ENCODE measurements at regions not wholly inside any gene's neighbourhood (a gene's known extent, or its start where the extent isn't known, plus 50 kb on each side); places are given as distances from the start of the nearest gene placed in this dataset.

GRCh38 chr9:117494401-117495090, 79.7 kb upstream of the ASTN2 start:
- Mint-ChIP-seq H3K4me1 (ENCODE audit: low read depth) (peaks cover 20% of the 10 kb centered on the region), H3K9me3 (peaks cover 16% of the 10 kb centered on the region), H3K27ac (no peak overlapping the region), H3K36me3 (ENCODE audit: low read depth) (peaks cover 3% of the 10 kb centered on the region), H3K27me3 (ENCODE audit: low read depth) (peaks cover 4% of the 10 kb centered on the region), H3K4me3 (ENCODE audit: low read depth) (no peak overlapping the region)
- intact Hi-C loops (cut with micrococcal nuclease), result no loop called here
- no peak for DNase-seq (ENCODE audit: low spot score)

GRCh38 chr9:117492476-117492875, 77.6 kb upstream of the ASTN2 start:
- no peak overlapping the region for H3K27ac Mint-ChIP-seq
- intact Hi-C loops (cut with micrococcal nuclease), result no loop called here

GRCh38 chr9:117491491-117491890, 76.6 kb upstream of the ASTN2 start:
- DNase-seq (ENCODE audit: low spot score), result no peak
- H3K4me1 Mint-ChIP-seq (ENCODE audit: low read depth), result peaks cover 16% of the 10 kb centered on the region
- peaks cover 9% of the 10 kb centered on the region for H3K9me3 Mint-ChIP-seq
- peaks cover under 1% of the 10 kb centered on the region for H3K36me3 Mint-ChIP-seq (ENCODE audit: low read depth)
- intact Hi-C loops (cut with micrococcal nuclease), result no loop called here
- no peak overlapping the region for H3K4me3 Mint-ChIP-seq (ENCODE audit: low read depth)
- H3K27ac Mint-ChIP-seq, result no peak overlapping the region
- H3K27me3 Mint-ChIP-seq (ENCODE audit: low read depth), result peaks cover 7% of the 10 kb centered on the region

More at GRCh38 chr9:117492476-117492875, 77.6 kb upstream of the ASTN2 start:
- H3K4me3 Mint-ChIP-seq (ENCODE audit: low read depth), result no peak overlapping the region
- H3K27me3 Mint-ChIP-seq (ENCODE audit: low read depth), result peaks cover 7% of the 10 kb centered on the region
- DNase-seq (ENCODE audit: low spot score), result no peak
- peaks cover 22% of the 10 kb centered on the region for H3K4me1 Mint-ChIP-seq (ENCODE audit: low read depth)
- peaks cover 16% of the 10 kb centered on the region for H3K9me3 Mint-ChIP-seq
- H3K36me3 Mint-ChIP-seq (ENCODE audit: low read depth), result peaks cover 3% of the 10 kb centered on the region

DNA sequence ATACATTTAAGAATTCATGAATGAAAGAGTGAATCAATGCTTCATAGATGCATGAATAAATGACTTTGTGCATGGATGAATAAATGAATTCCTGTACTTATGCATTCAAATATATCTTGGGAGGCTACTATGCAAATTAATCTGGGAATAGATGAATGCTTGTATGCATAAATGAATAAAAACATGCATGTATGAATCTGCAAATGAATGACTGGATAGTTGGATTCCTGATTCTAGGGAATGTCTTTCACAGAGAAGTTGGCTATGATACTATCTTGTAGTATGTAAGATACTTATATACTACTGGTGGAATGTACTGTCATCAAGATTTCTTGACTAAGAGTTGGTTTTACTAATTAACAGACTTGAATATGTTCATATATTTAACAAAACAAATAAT, 75.3 kb upstream of the ASTN2 start:
- no peak for DNase-seq (ENCODE audit: low spot score)
- Mint-ChIP-seq H3K36me3 (ENCODE audit: low read depth) (no peaks in the 10 kb centered on the region), H3K9me3 (no peaks in the 10 kb centered on the region), H3K4me3 (ENCODE audit: low read depth) (no peak overlapping the region), H3K4me1 (ENCODE audit: low read depth) (peaks cover 5% of the 10 kb centered on the region), H3K27ac (no peak overlapping the region), H3K27me3 (ENCODE audit: low read depth) (peaks cover 7% of the 10 kb centered on the region)
- intact Hi-C loops (cut with micrococcal nuclease), result no loop called here

- DNase-seq (ENCODE audit: low spot score), result no peak
- Mint-ChIP-seq H3K27ac (no peak overlapping the region), H3K4me1 (ENCODE audit: low read depth) (peaks cover 4% of the 10 kb centered on the region), H3K36me3 (ENCODE audit: low read depth) (no peaks in the 10 kb centered on the region), H3K9me3 (no peaks in the 10 kb centered on the region), H3K27me3 (ENCODE audit: low read depth) (peaks cover 7% of the 10 kb centered on the region), H3K4me3 (ENCODE audit: low read depth) (no peak overlapping the region)
- intact Hi-C loops (cut with micrococcal nuclease), result no loop called here
Observed at GRCh38 chr9:117488659-117489058, 73.8 kb upstream of the ASTN2 start.

DNA sequence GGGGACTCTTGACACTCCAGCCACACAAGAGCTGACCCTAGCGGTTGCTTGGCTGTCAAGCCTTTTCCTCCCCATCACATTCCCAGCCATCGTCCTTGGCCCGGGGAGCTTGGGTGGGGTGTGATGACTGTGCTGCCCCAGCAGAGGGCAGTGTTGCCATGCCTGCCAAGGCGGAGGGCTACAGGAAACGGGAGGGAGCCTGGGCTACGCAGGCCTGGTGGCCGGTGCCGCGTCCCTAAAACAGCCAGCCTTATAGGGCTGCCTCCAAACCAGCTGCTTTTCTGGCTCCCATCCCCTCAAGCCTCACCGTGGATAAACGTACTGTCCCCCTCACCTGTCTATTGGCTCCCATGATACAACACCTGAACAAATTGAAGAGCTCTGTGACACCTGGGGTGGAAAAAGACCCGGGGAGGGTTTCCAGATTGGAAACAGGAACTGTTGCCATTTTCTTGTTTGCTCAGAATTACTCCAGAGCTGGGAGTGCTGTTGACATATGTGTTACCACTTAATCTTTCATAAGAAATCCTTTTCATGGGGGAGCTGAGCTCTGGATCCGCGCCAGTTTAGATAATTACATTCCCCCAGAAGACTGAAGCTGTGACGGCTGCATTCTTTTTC, 72.8 kb upstream of the ASTN2 start:
- Mint-ChIP-seq H3K36me3 (ENCODE audit: low read depth) (no peaks in the 10 kb centered on the region), H3K4me3 (ENCODE audit: low read depth) (no peak overlapping the region), H3K4me1 (ENCODE audit: low read depth) (peaks cover 4% of the 10 kb centered on the region), H3K27me3 (ENCODE audit: low read depth) (peaks cover 7% of the 10 kb centered on the region), H3K9me3 (no peaks in the 10 kb centered on the region), H3K27ac (no peak overlapping the region)
- peak; percentile 46 for DNase-seq (ENCODE audit: low spot score)
- intact Hi-C loops (cut with micrococcal nuclease), result loop anchor here (1.0 kb wide), 1 partner anchor 69 kb away; no protein-coding TSS in a partner anchor

DNA sequence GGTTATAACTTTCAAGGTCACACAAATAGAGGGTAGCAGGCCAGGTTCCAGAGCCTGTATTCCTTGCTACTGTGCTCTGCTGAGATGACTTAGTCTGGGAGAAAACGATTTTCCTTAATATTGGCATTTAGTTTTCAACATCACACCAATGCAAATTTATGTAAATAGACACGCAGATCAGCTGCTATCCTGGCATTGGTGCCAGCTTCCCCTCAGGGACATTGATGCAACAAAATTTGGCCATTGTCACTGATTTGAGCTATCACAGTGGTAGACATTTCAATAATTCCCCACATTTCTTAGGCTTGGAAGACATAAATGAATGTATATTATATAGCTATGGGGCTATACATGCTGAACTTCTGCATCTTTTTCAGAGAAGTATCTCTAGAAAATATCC, 71.6 kb upstream of the ASTN2 start:
- no peak for DNase-seq (ENCODE audit: low spot score)
- Mint-ChIP-seq H3K27ac (no peak overlapping the region), H3K27me3 (ENCODE audit: low read depth) (peaks cover 7% of the 10 kb centered on the region), H3K36me3 (ENCODE audit: low read depth) (no peaks in the 10 kb centered on the region), H3K9me3 (no peaks in the 10 kb centered on the region), H3K4me3 (ENCODE audit: low read depth) (no peak overlapping the region), H3K4me1 (ENCODE audit: low read depth) (peaks cover 4% of the 10 kb centered on the region)
- intact Hi-C loops (cut with micrococcal nuclease), result no loop called here

DNA sequence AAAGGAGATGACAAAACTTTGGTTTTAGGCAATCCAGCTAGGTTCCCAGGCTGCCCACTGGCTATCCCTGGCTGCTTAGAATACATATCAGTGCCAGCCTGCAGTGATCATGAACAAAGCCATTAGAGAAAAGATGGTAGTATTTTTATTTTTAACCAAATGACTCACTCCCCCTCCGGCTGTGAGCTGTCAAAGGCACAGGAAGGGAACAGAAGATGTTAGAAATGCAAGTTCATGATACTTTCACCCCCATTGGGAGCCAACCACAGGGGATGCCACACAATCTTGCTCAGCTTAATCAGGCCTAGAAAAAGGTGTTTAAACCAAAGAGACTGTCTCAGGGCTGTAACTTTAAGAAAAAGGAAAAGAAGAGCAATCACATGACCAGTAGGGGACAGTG, 70.3 kb upstream of the ASTN2 start:
- Mint-ChIP-seq H3K9me3 (no peaks in the 10 kb centered on the region), H3K36me3 (ENCODE audit: low read depth) (no peaks in the 10 kb centered on the region), H3K4me3 (ENCODE audit: low read depth) (no peak overlapping the region), H3K27me3 (ENCODE audit: low read depth) (peaks cover 7% of the 10 kb centered on the region), H3K4me1 (ENCODE audit: low read depth) (peaks cover 4% of the 10 kb centered on the region), H3K27ac (no peak overlapping the region)
- DNase-seq (ENCODE audit: low spot score), result no peak
- intact Hi-C loops (cut with micrococcal nuclease), result no loop called here

DNA sequence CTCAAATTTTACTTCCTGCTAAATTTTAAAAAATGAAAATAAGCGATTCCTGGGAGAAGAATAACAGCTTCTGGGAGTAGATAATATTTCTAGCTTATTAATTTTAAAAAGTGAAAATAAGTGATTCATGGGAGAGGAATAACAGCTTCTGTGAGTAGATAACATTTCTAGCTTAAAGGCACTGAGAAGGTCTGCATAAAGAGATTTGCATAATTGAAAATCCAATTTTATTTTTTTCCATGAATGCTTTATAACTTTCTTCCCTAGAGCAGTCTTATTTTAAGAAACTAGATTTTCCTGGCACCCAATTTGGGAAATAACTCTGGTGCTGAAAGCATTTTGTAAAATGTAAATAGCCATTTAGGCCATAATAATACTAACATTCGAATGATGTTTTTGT, 65.9 kb upstream of the ASTN2 start:
- no peaks in the 10 kb centered on the region for H3K27me3 Mint-ChIP-seq (ENCODE audit: low read depth)
- H3K4me3 Mint-ChIP-seq (ENCODE audit: low read depth), result no peak overlapping the region
- no peaks in the 10 kb centered on the region for H3K4me1 Mint-ChIP-seq (ENCODE audit: low read depth)
- DNase-seq (ENCODE audit: low spot score), result no peak
- H3K9me3 Mint-ChIP-seq, result no peaks in the 10 kb centered on the region
- no peak overlapping the region for H3K27ac Mint-ChIP-seq
- intact Hi-C loops (cut with micrococcal nuclease), result no loop called here
- no peaks in the 10 kb centered on the region for H3K36me3 Mint-ChIP-seq (ENCODE audit: low read depth)

DNA sequence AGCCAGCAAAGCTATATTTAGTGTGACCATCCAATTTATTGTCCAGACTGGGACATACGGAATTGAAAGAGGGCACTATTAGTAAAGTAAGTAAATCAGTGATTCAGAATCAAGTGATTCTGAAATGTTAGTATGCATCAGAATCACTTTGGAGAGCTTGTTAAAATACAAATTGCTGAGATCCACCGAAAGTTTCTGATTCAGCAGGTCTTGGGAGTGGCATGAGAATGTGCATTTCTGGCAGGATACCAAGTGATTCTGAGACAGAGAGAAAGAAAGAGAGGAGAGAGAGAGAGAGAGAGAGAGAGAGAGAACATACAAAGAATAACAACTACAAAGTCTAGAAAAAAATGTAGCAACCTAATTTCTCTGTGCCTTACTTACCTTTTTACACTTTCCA, 65.4 kb upstream of the ASTN2 start:
- DNase-seq (ENCODE audit: low spot score), result no peak
- intact Hi-C loops (cut with micrococcal nuclease), result no loop called here
- H3K9me3 Mint-ChIP-seq, result no peaks in the 10 kb centered on the region
- no peaks in the 10 kb centered on the region for H3K27me3 Mint-ChIP-seq (ENCODE audit: low read depth)
- no peaks in the 10 kb centered on the region for H3K36me3 Mint-ChIP-seq (ENCODE audit: low read depth)
- H3K27ac Mint-ChIP-seq, result no peak overlapping the region
- H3K4me1 Mint-ChIP-seq (ENCODE audit: low read depth), result no peaks in the 10 kb centered on the region
- H3K4me3 Mint-ChIP-seq (ENCODE audit: low read depth), result no peak overlapping the region

GRCh38 chr9:117473293-117473692, 58.4 kb upstream of the ASTN2 start:
- Mint-ChIP-seq H3K27ac (no peak overlapping the region), H3K4me1 (ENCODE audit: low read depth) (no peaks in the 10 kb centered on the region), H3K27me3 (ENCODE audit: low read depth) (no peaks in the 10 kb centered on the region), H3K9me3 (no peaks in the 10 kb centered on the region), H3K4me3 (ENCODE audit: low read depth) (no peak overlapping the region), H3K36me3 (ENCODE audit: low read depth) (no peaks in the 10 kb centered on the region)
- no peak for DNase-seq (ENCODE audit: low spot score)
- intact Hi-C loops (cut with micrococcal nuclease), result no loop called here

GRCh38 chr9:117470902-117471301, 56.0 kb upstream of the ASTN2 start:
- H3K36me3 Mint-ChIP-seq (ENCODE audit: low read depth), result no peaks in the 10 kb centered on the region
- no peaks in the 10 kb centered on the region for H3K27me3 Mint-ChIP-seq (ENCODE audit: low read depth)
- DNase-seq (ENCODE audit: low spot score), result no peak
- H3K27ac Mint-ChIP-seq, result no peak overlapping the region
- no peaks in the 10 kb centered on the region for H3K4me1 Mint-ChIP-seq (ENCODE audit: low read depth)
- intact Hi-C loops (cut with micrococcal nuclease), result no loop called here
- H3K9me3 Mint-ChIP-seq, result no peaks in the 10 kb centered on the region
- no peak overlapping the region for H3K4me3 Mint-ChIP-seq (ENCODE audit: low read depth)

DNA sequence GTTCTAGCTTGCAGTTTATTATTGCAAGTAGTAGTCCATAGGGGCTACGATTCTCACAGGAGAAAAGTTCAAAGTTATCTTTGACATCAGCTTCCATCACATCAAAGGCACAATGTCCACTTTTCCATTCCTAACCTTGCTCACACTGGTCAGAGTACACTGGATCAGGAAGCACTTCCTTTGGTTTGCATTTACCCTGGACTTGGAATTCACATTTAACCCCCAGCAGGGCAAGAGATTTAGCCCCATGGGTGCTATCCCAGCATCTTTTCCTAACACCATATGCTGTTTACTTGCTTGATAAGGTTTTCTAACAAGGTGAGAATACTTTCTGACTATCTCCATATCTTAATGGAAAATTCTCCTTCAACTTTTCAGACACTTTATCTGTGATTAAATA, 55.6 kb upstream of the ASTN2 start:
- no peaks in the 10 kb centered on the region for H3K36me3 Mint-ChIP-seq (ENCODE audit: low read depth)
- no peak for DNase-seq (ENCODE audit: low spot score)
- intact Hi-C loops (cut with micrococcal nuclease), result no loop called here

More for the DNA sequence above, 55.6 kb upstream of the ASTN2 start:
- no peaks in the 10 kb centered on the region for H3K27me3 Mint-ChIP-seq (ENCODE audit: low read depth)
- H3K4me3 Mint-ChIP-seq (ENCODE audit: low read depth), result no peak overlapping the region
- H3K27ac Mint-ChIP-seq, result no peak overlapping the region
- no peaks in the 10 kb centered on the region for H3K4me1 Mint-ChIP-seq (ENCODE audit: low read depth)
- H3K9me3 Mint-ChIP-seq, result no peaks in the 10 kb centered on the region
